Muscle layer of colon (tissue), 2 donors: ENCODE measurements at regions not wholly inside any gene's neighbourhood (a gene's known extent, or its start where the extent isn't known, plus 50 kb on each side); places are given as distances from the start of the nearest gene placed in this dataset.

Experiments used
- H3K27ac ChIP-seq: one replicate; pipeline ENCODE4 v1.7.0; 2013; ENCODE audit warnings: low read depth, mild to moderate bottlenecking, low read length, moderate library complexity
- H3K27me3 ChIP-seq, 2 donors: one replicate each; pipeline ENCODE4 v1.7.0; 2013; ENCODE audit warnings: low read length in 2 of 2, mild to moderate bottlenecking in 2 of 2; ENCODE audit not compliant: insufficient read depth in 2 of 2, control insufficient read depth in 1 of 2
- H3K36me3 ChIP-seq: one replicate; pipeline ENCODE4 v1.7.0; 2013; ENCODE audit warnings: mild to moderate bottlenecking, low read length; ENCODE audit not compliant: insufficient read depth
- H3K4me1 ChIP-seq: one replicate; pipeline ENCODE4 v1.7.0; 2013; ENCODE audit warnings: mild to moderate bottlenecking, low read length; ENCODE audit not compliant: insufficient read depth
- H3K4me3 ChIP-seq, 2 donors: one replicate each; pipeline ENCODE4 v1.7.0; 2013; ENCODE audit warnings: low read length in 2 of 2, low read depth in 1 of 2, mild to moderate bottlenecking in 1 of 2, moderate library complexity in 1 of 2
- H3K9ac ChIP-seq: one replicate; pipeline ENCODE4 v1.7.0; 2013; ENCODE audit warnings: low read length
- H3K9me3 ChIP-seq: one replicate; pipeline ENCODE4 v1.7.0; 2013; ENCODE audit warnings: mild to moderate bottlenecking, low read length
- donor health status: abdominal sarcoma.
- donor health status: Adenocarcinoma of cecum.

DNA sequence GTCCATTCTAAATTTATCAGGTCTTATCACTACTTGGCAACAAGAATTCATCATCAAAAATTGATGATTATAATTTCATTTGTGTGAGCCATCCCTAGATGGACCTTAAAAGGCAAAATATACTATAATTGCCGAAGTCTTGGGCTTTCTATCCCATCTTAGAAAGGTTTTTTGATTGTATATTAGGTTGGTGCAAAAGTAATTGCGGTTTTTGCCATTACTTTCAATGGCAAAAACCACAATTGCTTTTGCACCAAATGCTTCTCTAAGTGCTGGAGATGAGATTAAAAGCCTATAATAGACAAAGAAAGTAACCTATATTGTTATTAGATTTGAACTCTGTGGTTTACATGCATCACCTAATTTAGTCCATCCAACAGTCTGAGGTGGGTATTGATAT, 612.9 kb downstream of the ZNF385D start:
- H3K9ac ChIP-seq, result no peak overlapping the region
- H3K4me1 ChIP-seq, result no peaks in the 10 kb centered on the region
- no peak overlapping the region for H3K4me3 ChIP-seq
- H3K36me3 ChIP-seq, result no peaks in the 10 kb centered on the region
- H3K9me3 ChIP-seq, result no peaks in the 10 kb centered on the region
- no peaks in the 10 kb centered on the region for H3K27me3 ChIP-seq
- H3K27ac ChIP-seq, result no peak overlapping the region

- no peaks in the 10 kb centered on the region for H3K36me3 ChIP-seq
- H3K27ac ChIP-seq, result no peak overlapping the region
Observed at GRCh38 chr3:21132896-21133295, 618.1 kb downstream of the ZNF385D start.

GRCh38 chr3:21120826-21121225, 630.2 kb downstream of the ZNF385D start:
- no peaks in the 10 kb centered on the region for H3K36me3 ChIP-seq
- H3K27ac ChIP-seq, result no peak overlapping the region
- no peaks in the 10 kb centered on the region for H3K27me3 ChIP-seq
- no peaks in the 10 kb centered on the region for H3K4me1 ChIP-seq
- no peak overlapping the region for H3K4me3 ChIP-seq
- no peak overlapping the region for H3K9ac ChIP-seq
- no peaks in the 10 kb centered on the region for H3K9me3 ChIP-seq

More at GRCh38 chr3:21132896-21133295, 618.1 kb downstream of the ZNF385D start:
- Histone ChIP-seq H3K4me3 (no peak overlapping the region), H3K4me1 (no peaks in the 10 kb centered on the region), H3K27me3 (no peaks in the 10 kb centered on the region), H3K9me3 (no peaks in the 10 kb centered on the region), H3K9ac (no peak overlapping the region)

DNA sequence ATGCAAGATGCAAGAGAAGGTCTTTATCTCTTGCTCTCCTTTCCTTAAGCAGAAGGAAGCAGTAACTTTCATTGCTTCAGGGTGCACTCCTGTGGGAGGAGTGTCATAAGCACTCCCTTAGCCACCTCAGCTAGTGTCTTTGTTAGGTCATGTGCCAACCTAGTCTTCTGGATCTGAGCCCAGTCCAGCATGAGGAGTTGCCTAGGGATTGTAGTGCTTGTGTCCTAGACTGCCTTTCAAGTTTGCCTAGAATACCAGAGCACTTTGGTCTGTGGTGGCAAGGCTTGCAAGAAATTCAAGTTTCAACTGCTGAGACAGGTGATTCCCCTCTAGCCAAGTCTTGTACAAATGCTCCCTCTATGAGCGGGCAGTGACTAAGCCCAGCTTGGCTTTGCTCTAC, 633.6 kb downstream of the ZNF385D start:
- Histone ChIP-seq H3K9ac (no peak overlapping the region), H3K4me1 (no peaks in the 10 kb centered on the region), H3K36me3 (no peaks in the 10 kb centered on the region), H3K9me3 (no peaks in the 10 kb centered on the region), H3K27ac (no peak overlapping the region), H3K4me3 (no peak overlapping the region), H3K27me3 (no peaks in the 10 kb centered on the region)

DNA sequence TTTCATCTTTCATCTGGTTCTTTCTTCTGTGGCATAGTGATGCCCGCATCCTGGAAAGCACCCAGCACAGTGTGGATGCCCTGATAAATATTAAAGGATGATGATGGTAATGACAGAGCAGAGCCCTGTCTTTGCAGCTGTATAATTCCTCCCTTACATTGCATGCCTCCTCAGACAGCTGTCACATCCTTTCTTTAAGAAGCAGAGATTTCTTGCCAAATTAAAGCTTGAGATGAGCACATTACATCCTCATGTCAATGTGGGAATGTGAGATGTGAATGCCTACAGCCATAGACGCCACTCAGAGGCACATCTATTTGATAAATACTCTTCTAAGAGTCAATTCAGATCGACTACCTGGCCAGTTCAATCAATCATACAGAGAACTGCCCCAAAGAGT, 642.0 kb downstream of the ZNF385D start:
- H3K9ac ChIP-seq, result no peak overlapping the region
- no peak overlapping the region for H3K4me3 ChIP-seq
- H3K27me3 ChIP-seq, result no peaks in the 10 kb centered on the region
- no peak overlapping the region for H3K27ac ChIP-seq
- H3K36me3 ChIP-seq, result no peaks in the 10 kb centered on the region
- H3K4me1 ChIP-seq, result no peaks in the 10 kb centered on the region
- H3K9me3 ChIP-seq, result no peaks in the 10 kb centered on the region

GRCh38 chr3:21105784-21106183, 645.2 kb downstream of the ZNF385D start:
- Histone ChIP-seq H3K27ac (no peak overlapping the region), H3K36me3 (no peaks in the 10 kb centered on the region), H3K27me3 (no peaks in the 10 kb centered on the region), H3K4me1 (no peaks in the 10 kb centered on the region), H3K9ac (no peak overlapping the region), H3K9me3 (peaks cover 4% of the 10 kb centered on the region), H3K4me3 (no peak overlapping the region)

- no peaks in the 10 kb centered on the region for H3K4me1 ChIP-seq
- no peak overlapping the region for H3K9ac ChIP-seq
- no peaks in the 10 kb centered on the region for H3K27me3 ChIP-seq
- H3K9me3 ChIP-seq, result peaks cover 4% of the 10 kb centered on the region
- no peak overlapping the region for H3K27ac ChIP-seq
- no peak overlapping the region for H3K4me3 ChIP-seq
- no peaks in the 10 kb centered on the region for H3K36me3 ChIP-seq
Observed at GRCh38 chr3:21100656-21101359, 650.2 kb downstream of the ZNF385D start.

DNA sequence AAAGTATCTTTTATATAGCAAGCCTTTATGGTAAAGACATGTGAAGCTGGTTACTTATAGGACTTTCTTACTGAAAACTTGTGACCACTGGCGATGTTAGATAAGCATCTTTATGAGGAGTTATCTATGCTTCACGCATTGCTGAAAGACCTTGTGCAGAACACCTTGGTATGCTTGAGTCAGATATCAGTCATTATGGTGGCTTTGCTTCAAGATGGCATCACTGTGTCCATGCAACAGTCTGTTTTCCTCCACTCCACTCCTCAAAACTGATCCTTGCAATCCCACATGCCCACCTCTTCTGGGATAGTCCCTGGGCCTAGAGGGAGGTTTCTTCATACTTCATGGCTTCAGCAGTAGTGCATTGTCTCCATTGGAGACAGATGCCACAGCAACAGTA, 656.3 kb downstream of the ZNF385D start:
- no peak overlapping the region for H3K27ac ChIP-seq
- H3K27me3 ChIP-seq, result no peaks in the 10 kb centered on the region
- H3K4me3 ChIP-seq, result no peak overlapping the region
- no peak overlapping the region for H3K9ac ChIP-seq
- no peaks in the 10 kb centered on the region for H3K4me1 ChIP-seq
- no peaks in the 10 kb centered on the region for H3K36me3 ChIP-seq
- H3K9me3 ChIP-seq, result no peaks in the 10 kb centered on the region

GRCh38 chr3:21073561-21073960, 677.4 kb downstream of the ZNF385D start:
- Histone ChIP-seq H3K4me3 (no peak overlapping the region), H3K27me3 (no peaks in the 10 kb centered on the region), H3K27ac (no peak overlapping the region), H3K9me3 (no peaks in the 10 kb centered on the region), H3K36me3 (no peaks in the 10 kb centered on the region), H3K9ac (no peak overlapping the region), H3K4me1 (no peaks in the 10 kb centered on the region)

- Histone ChIP-seq H3K27ac (no peak overlapping the region), H3K9me3 (no peaks in the 10 kb centered on the region), H3K9ac (no peak overlapping the region), H3K36me3 (no peaks in the 10 kb centered on the region), H3K27me3 (no peaks in the 10 kb centered on the region), H3K4me3 (no peak overlapping the region), H3K4me1 (no peaks in the 10 kb centered on the region)
Observed at GRCh38 chr3:21067031-21067813, 683.8 kb downstream of the ZNF385D start.

- Histone ChIP-seq H3K9ac (no peak overlapping the region), H3K27me3 (no peaks in the 10 kb centered on the region), H3K36me3 (no peaks in the 10 kb centered on the region), H3K9me3 (no peaks in the 10 kb centered on the region), H3K4me3 (no peak overlapping the region), H3K27ac (no peak overlapping the region), H3K4me1 (no peaks in the 10 kb centered on the region)
Observed at GRCh38 chr3:21062831-21063294, 688.1 kb downstream of the ZNF385D start.
